WTC11 (cell line): ENCODE measurements at regions not wholly inside any gene's neighbourhood (a gene's known extent, or its start where the extent isn't known, plus 50 kb on each side); places are given as distances from the start of the nearest gene placed in this dataset.

Experiments used
- ATAC-seq: fragments of 200-7000 bp; cut with Tn5 transposase; 2 replicates; pipeline ENCODE4 v1.10.0; 2021; ENCODE audit warnings: mild to moderate bottlenecking, moderate library complexity
- CTCF ChIA-PET: fragments of 300-600 bp; sonication (Branson Sonifier 250); formaldehyde crosslinking; loops from one replicate; lab custom pipeline; 2021; ENCODE audit warnings: antibody characterized with exemption; lab: Charles Lee
- POLR2A ChIA-PET: fragments of 350-600 bp; sonication (Branson Sonifier 250); formaldehyde crosslinking; loops from one replicate; lab custom pipeline; 2021; ENCODE audit warnings: antibody characterized with exemption; lab: Charles Lee
- DNase-seq: peaks from one replicate; pipeline ENCODE4 v3.0.0; 2021; ENCODE audit warnings: low spot score
- H3K27ac Mint-ChIP-seq: 2 replicates; pipeline ENCODE4 v1.8.0; 2021; ENCODE audit warnings: mixed read lengths
- H3K27me3 Mint-ChIP-seq: 2 replicates; pipeline ENCODE4 v1.8.0; 2021; ENCODE audit warnings: low read depth, mild to moderate bottlenecking, moderate library complexity, mixed read lengths
- H3K36me3 Mint-ChIP-seq: 2 replicates; pipeline ENCODE4 v1.8.0; 2021; ENCODE audit warnings: mixed read lengths
- H3K4me1 Mint-ChIP-seq: 2 replicates; pipeline ENCODE4 v1.8.0; 2022; ENCODE audit warnings: mixed read lengths
- H3K4me3 Mint-ChIP-seq: 2 replicates; pipeline ENCODE4 v1.8.0; 2021; ENCODE audit warnings: mild to moderate bottlenecking, moderate library complexity, mixed read lengths
- H3K9me3 Mint-ChIP-seq: 2 replicates; pipeline ENCODE4 v1.8.0; 2021; ENCODE audit warnings: mixed read lengths
- NR2C2 ChIP-seq: sonication (generic); formaldehyde crosslinking; IDR thresholded peaks from 2 replicates; pipeline ENCODE4 v1.8.0; 2022; ENCODE audit warnings: mild to moderate bottlenecking, missing genetic modification reagents
- RORB ChIP-seq: fragments of 250-450 bp; sonication (Bioruptor Pico); IDR thresholded peaks from 2 replicates; pipeline ENCODE4 v1.9.0; 2021; ENCODE audit warnings: mild to moderate bottlenecking
- SMAD3 ChIP-seq: sonication (generic); formaldehyde crosslinking; IDR thresholded peaks from 2 replicates; pipeline ENCODE4 v1.8.0; 2022; ENCODE audit warnings: missing genetic modification reagents, mild to moderate bottlenecking, borderline replicate concordance
- SOX15 ChIP-seq: fragments of 250-450 bp; sonication (Bioruptor Pico); IDR thresholded peaks from 2 replicates; pipeline ENCODE4 v1.9.0; 2021; ENCODE audit warnings: mild to moderate bottlenecking
- ZNF138 ChIP-seq: sonication (generic); formaldehyde crosslinking; conservative IDR thresholded peaks from 2 replicates; pipeline ENCODE4 v1.8.1; 2022; ENCODE audit warnings: mild to moderate bottlenecking, moderate library complexity, missing genetic modification reagents
- ZNF219 ChIP-seq: sonication (generic); formaldehyde crosslinking; IDR thresholded peaks from 2 replicates; pipeline ENCODE4 v1.8.0; 2023; ENCODE audit warnings: missing genetic modification reagents, mild to moderate bottlenecking, borderline replicate concordance
- TF ChIP-seq, protein P1 (sequence below): sonication (generic); formaldehyde crosslinking; IDR thresholded peaks from 2 replicates; pipeline ENCODE4 v1.8.1; 2022; ENCODE audit warnings: missing genetic modification reagents, borderline replicate concordance
- TF ChIP-seq, protein P2 (sequence below): sonication (generic); formaldehyde crosslinking; IDR thresholded peaks from 2 replicates; pipeline ENCODE4 v1.8.1; 2023; ENCODE audit warnings: mild to moderate bottlenecking, missing genetic modification reagents
- TF ChIP-seq, protein P3 (sequence below): fragments of 250-450 bp; sonication (Bioruptor Pico); IDR thresholded peaks from 2 replicates; pipeline ENCODE4 v1.9.0; 2021; ENCODE audit warnings: mild to moderate bottlenecking

DNA sequence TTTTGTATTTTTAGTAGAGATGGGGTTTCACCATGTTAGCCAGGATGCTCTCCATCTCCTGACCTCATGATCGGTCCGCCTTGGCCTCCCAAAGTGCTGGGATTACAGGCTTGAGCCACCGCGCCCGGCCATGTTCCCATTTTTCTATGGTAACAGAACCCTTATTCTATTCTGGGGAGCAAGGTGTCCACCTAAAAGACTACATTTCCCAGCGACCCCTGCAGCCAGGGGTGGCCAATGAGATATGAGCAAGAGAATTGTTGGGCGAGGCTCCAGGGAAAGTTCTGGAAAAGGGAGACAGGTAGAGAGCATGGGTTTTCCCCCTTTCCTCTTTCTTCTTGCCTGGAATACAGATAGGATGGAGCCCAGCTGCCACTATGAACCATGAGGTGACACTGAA is 96.9 kb downstream of the LINGO1 start:
- peak; percentile 10; the same call in 1 of the 2 replicates for ATAC-seq
- TF ChIP-seq RORB (CRISPR knock-in tag) (no peak), ZNF219 (CRISPR knock-in tag) (no peak), SMAD3 (CRISPR knock-in tag) (no peak), NR2C2 (CRISPR knock-in tag) (no peak), SOX15 (CRISPR knock-in tag) (no peak), ZNF138 (CRISPR knock-in tag) (no peak)
- TF ChIP-seq, protein P1, sequence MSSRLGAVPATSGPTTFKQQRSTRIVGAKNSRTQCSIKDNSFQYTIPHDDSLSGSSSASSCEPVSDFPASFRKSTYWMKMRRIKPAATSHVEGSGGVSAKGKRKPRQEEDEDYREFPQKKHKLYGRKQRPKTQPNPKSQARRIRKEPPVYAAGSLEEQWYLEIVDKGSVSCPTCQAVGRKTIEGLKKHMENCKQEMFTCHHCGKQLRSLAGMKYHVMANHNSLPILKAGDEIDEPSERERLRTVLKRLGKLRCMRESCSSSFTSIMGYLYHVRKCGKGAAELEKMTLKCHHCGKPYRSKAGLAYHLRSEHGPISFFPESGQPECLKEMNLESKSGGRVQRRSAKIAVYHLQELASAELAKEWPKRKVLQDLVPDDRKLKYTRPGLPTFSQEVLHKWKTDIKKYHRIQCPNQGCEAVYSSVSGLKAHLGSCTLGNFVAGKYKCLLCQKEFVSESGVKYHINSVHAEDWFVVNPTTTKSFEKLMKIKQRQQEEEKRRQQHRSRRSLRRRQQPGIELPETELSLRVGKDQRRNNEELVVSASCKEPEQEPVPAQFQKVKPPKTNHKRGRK (CRISPR knock-in tag): no peak
- TF ChIP-seq, protein P2, sequence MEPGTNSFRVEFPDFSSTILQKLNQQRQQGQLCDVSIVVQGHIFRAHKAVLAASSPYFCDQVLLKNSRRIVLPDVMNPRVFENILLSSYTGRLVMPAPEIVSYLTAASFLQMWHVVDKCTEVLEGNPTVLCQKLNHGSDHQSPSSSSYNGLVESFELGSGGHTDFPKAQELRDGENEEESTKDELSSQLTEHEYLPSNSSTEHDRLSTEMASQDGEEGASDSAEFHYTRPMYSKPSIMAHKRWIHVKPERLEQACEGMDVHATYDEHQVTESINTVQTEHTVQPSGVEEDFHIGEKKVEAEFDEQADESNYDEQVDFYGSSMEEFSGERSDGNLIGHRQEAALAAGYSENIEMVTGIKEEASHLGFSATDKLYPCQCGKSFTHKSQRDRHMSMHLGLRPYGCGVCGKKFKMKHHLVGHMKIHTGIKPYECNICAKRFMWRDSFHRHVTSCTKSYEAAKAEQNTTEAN (CRISPR knock-in tag): no peak
- TF ChIP-seq, protein P3, sequence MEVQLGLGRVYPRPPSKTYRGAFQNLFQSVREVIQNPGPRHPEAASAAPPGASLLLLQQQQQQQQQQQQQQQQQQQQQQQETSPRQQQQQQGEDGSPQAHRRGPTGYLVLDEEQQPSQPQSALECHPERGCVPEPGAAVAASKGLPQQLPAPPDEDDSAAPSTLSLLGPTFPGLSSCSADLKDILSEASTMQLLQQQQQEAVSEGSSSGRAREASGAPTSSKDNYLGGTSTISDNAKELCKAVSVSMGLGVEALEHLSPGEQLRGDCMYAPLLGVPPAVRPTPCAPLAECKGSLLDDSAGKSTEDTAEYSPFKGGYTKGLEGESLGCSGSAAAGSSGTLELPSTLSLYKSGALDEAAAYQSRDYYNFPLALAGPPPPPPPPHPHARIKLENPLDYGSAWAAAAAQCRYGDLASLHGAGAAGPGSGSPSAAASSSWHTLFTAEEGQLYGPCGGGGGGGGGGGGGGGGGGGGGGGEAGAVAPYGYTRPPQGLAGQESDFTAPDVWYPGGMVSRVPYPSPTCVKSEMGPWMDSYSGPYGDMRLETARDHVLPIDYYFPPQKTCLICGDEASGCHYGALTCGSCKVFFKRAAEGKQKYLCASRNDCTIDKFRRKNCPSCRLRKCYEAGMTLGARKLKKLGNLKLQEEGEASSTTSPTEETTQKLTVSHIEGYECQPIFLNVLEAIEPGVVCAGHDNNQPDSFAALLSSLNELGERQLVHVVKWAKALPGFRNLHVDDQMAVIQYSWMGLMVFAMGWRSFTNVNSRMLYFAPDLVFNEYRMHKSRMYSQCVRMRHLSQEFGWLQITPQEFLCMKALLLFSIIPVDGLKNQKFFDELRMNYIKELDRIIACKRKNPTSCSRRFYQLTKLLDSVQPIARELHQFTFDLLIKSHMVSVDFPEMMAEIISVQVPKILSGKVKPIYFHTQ (CRISPR knock-in tag): no peak

More for the DNA sequence above, 96.9 kb downstream of the LINGO1 start:
- H3K27ac Mint-ChIP-seq: no peak overlapping the region
- peaks cover 83% of the 10 kb centered on the region for H3K4me1 Mint-ChIP-seq
- H3K27me3 Mint-ChIP-seq: peaks cover 10% of the 10 kb centered on the region
- POLR2A ChIA-PET: no interaction called here
- H3K4me3 Mint-ChIP-seq: no peak overlapping the region
- H3K36me3 Mint-ChIP-seq: no peaks in the 10 kb centered on the region
- CTCF ChIA-PET: interaction anchor here (0.6 kb wide), 1 partner anchor 97 kb away, joined by 4 read pairs; no protein-coding TSS in a partner anchor
- no peaks in the 10 kb centered on the region; the same call in 1 of the 2 replicates for H3K9me3 Mint-ChIP-seq
- peak; percentile 54 for DNase-seq
